Keratinocyte (primary cell): ENCODE measurements at regions not wholly inside any gene's neighbourhood (a gene's known extent, or its start where the extent isn't known, plus 50 kb on each side); places are given as distances from the start of the nearest gene placed in this dataset.

ENCODE experiments used
- EZH2 ChIP-seq: IDR thresholded peaks from one replicate; pipeline ENCODE4 v1.6.1; 2012; ENCODE audit warnings: inconsistent platforms, mild to moderate bottlenecking, low read length, moderate library complexity
- TF ChIP-seq, protein P1 (sequence below), 3 experiments: IDR thresholded peaks in 1 of 3; conservative IDR thresholded peaks in 1 of 3; optimal IDR thresholded peaks in 1 of 3; 2 replicates in 2 of 3; 3 replicates in 1 of 3; pipeline versions ENCODE3 to v1.5.1; 2011; ENCODE audit warnings: low read length in 3 of 3, mild to moderate bottlenecking in 3 of 3, moderate library complexity in 2 of 3, control low read depth in 1 of 3, inconsistent platforms in 1 of 3; ENCODE audit not compliant: insufficient read depth in 2 of 3; ENCODE audit errors: extremely low read depth in 1 of 3

DNA sequence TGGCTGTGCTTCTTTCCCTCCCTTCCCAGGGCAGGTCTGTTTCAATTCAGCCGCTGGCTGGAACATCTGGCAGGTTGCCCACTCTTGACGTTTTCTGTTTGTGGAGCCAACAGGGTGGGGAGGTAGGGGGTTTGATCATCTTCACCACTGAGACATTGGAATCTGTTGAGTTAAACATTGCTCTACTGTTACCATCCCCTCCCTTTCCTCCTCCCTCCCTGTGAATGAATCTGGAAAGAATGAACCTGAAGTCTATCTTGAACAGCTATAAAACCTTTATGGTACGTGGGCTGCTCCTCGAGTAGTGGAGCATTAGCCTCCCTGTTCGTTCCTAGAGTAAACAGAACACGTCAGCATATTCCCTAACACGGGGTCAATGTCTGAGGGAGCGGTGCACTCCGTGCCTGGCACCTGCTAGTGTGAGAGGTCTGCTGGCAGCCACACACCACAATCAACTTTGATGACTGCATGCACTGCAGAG, 249.9 kb upstream of the RBBP8 start:
- TF ChIP-seq, protein P1, sequence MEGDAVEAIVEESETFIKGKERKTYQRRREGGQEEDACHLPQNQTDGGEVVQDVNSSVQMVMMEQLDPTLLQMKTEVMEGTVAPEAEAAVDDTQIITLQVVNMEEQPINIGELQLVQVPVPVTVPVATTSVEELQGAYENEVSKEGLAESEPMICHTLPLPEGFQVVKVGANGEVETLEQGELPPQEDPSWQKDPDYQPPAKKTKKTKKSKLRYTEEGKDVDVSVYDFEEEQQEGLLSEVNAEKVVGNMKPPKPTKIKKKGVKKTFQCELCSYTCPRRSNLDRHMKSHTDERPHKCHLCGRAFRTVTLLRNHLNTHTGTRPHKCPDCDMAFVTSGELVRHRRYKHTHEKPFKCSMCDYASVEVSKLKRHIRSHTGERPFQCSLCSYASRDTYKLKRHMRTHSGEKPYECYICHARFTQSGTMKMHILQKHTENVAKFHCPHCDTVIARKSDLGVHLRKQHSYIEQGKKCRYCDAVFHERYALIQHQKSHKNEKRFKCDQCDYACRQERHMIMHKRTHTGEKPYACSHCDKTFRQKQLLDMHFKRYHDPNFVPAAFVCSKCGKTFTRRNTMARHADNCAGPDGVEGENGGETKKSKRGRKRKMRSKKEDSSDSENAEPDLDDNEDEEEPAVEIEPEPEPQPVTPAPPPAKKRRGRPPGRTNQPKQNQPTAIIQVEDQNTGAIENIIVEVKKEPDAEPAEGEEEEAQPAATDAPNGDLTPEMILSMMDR (optimal IDR thresholded peaks at IDR 0.05 in 1 of 3, IDR thresholded peaks at IDR 0.05 in 1 of 3, conservative IDR thresholded peaks at IDR 0.05 in 1 of 3; ENCODE audit: extremely low read depth in 1 of 3, insufficient read depth in 2 of 3, low read length in 3 of 3): no peak
- TF ChIP-seq EZH2: no peak
